ENCODE measurements at regions not wholly inside any gene's neighbourhood (a gene's known extent, or its start where the extent isn't known, plus 50 kb on each side); places are given as distances from the start of the nearest gene placed in this dataset.

- Histone ChIP-seq H3K4me2 (ENCODE audit: insufficient read depth, low read length) (no peak overlapping the region), H3K27ac (ENCODE audit: low read length) (no peak overlapping the region), H3K9me3 (ENCODE audit: insufficient read depth, low read length, severe bottlenecking) (no peaks in the 10 kb centered on the region), H3K9ac (ENCODE audit: low read depth, low read length) (no peak overlapping the region), H2AFZ (ENCODE audit: low read depth, low read length) (no peak overlapping the region), H3K79me2 (ENCODE audit: insufficient read depth, low read length) (no peaks in the 10 kb centered on the region), H3K36me3 (ENCODE audit: insufficient read depth, low read length) (no peaks in the 10 kb centered on the region), H3K4me1 (ENCODE audit: insufficient read depth, low read length) (no peaks in the 10 kb centered on the region), H4K20me1 (ENCODE audit: insufficient read depth, low read length) (no peaks in the 10 kb centered on the region), H3K4me3 (ENCODE audit: low read depth in 1 of 2, low read length in 2 of 2) (no peak overlapping the region), H3K27me3 (ENCODE audit: insufficient read depth, low read length, poor library complexity) (no peaks in the 10 kb centered on the region)
- TF ChIP-seq CTCF (IDR thresholded peaks at IDR 0.05; ENCODE audit: borderline replicate concordance, extremely low read depth, low read length, poor library complexity, severe bottlenecking) (no peak), EZH2 (IDR thresholded peaks at IDR 0.05; ENCODE audit: borderline replicate concordance, low read depth, low read length, severe bottlenecking) (no peak)
- DNase-seq (no peak), ATAC-seq (ENCODE audit: insufficient read depth, low read depth) (no peak)
These were observed 680.7 kb downstream of the GALC start for GRCh38 chr14:87312169-87312893.

DNA sequence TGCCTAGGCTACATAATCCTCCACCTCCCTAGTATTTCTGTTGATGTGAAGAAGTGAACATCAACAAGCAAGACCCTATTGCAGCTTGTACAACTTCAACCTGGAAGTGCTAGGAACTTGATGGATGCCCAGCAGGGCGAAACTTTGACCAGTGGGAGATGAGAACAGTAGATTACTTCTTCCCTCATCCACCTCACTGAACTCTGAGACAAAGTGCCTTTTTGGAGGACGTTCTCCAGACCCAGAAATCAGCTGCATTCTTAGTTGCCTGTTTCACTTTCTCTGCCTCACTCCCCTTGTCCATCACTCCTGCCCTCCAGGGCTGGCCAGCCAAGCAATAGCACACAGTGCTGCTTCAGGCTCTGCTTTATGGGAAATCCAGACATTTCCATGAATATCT, 683.4 kb downstream of the GALC start:
- H3K9ac ChIP-seq (ENCODE audit: low read depth, low read length) = no peak overlapping the region
- no peak for ATAC-seq (ENCODE audit: insufficient read depth, low read depth)
- H2AFZ ChIP-seq (ENCODE audit: low read depth, low read length) = no peak overlapping the region
- no peaks in the 10 kb centered on the region for H3K27me3 ChIP-seq (ENCODE audit: insufficient read depth, low read length, poor library complexity)
- no peak overlapping the region for H3K4me2 ChIP-seq (ENCODE audit: insufficient read depth, low read length)
- H4K20me1 ChIP-seq (ENCODE audit: insufficient read depth, low read length) = no peaks in the 10 kb centered on the region
- no peak overlapping the region for H3K27ac ChIP-seq (ENCODE audit: low read length)
- TF ChIP-seq CTCF (IDR thresholded peaks at IDR 0.05; ENCODE audit: borderline replicate concordance, extremely low read depth, low read length, poor library complexity, severe bottlenecking) (no peak), EZH2 (IDR thresholded peaks at IDR 0.05; ENCODE audit: borderline replicate concordance, low read depth, low read length, severe bottlenecking) (no peak)
- no peaks in the 10 kb centered on the region for H3K4me1 ChIP-seq (ENCODE audit: insufficient read depth, low read length)
- H3K36me3 ChIP-seq (ENCODE audit: insufficient read depth, low read length) = no peaks in the 10 kb centered on the region
- DNase-seq = no peak
- no peaks in the 10 kb centered on the region for H3K79me2 ChIP-seq (ENCODE audit: insufficient read depth, low read length)
- no peak overlapping the region for H3K4me3 ChIP-seq (ENCODE audit: low read depth in 1 of 2, low read length in 2 of 2)
- no peaks in the 10 kb centered on the region for H3K9me3 ChIP-seq (ENCODE audit: insufficient read depth, low read length, severe bottlenecking)

- Histone ChIP-seq H3K36me3 (ENCODE audit: insufficient read depth, low read length) (no peaks in the 10 kb centered on the region), H3K4me2 (ENCODE audit: insufficient read depth, low read length) (no peak overlapping the region), H3K27ac (ENCODE audit: low read length) (no peak overlapping the region), H3K9ac (ENCODE audit: low read depth, low read length) (no peak overlapping the region), H3K4me3 (ENCODE audit: low read depth in 1 of 2, low read length in 2 of 2) (no peak overlapping the region), H3K27me3 (ENCODE audit: insufficient read depth, low read length, poor library complexity) (no peaks in the 10 kb centered on the region), H2AFZ (ENCODE audit: low read depth, low read length) (no peak overlapping the region), H4K20me1 (ENCODE audit: insufficient read depth, low read length) (no peaks in the 10 kb centered on the region), H3K4me1 (ENCODE audit: insufficient read depth, low read length) (no peaks in the 10 kb centered on the region), H3K79me2 (ENCODE audit: insufficient read depth, low read length) (no peaks in the 10 kb centered on the region), H3K9me3 (ENCODE audit: insufficient read depth, low read length, severe bottlenecking) (no peaks in the 10 kb centered on the region)
- ATAC-seq (ENCODE audit: insufficient read depth, low read depth) (no peak), DNase-seq (no peak)
- TF ChIP-seq CTCF (IDR thresholded peaks at IDR 0.05; ENCODE audit: borderline replicate concordance, extremely low read depth, low read length, poor library complexity, severe bottlenecking) (no peak), EZH2 (IDR thresholded peaks at IDR 0.05; ENCODE audit: borderline replicate concordance, low read depth, low read length, severe bottlenecking) (no peak)
These were observed 686.4 kb downstream of the GALC start for GRCh38 chr14:87306409-87307168.
